NCI-H1105 treated with DMSO at 0.1 percent for 48 hours (cell line): ENCODE measurements at regions not wholly inside any gene's neighbourhood (a gene's known extent, or its start where the extent isn't known, plus 50 kb on each side); places are given as distances from the start of the nearest gene placed in this dataset.
"Not testable (repeated sequence)": the region's sequence is repeated elsewhere in the genome, so short reads cannot be mapped to it uniquely, and the experiment has no call there.

ENCODE experiments used
- DNase-seq: peaks from one replicate; lab custom pipeline; 2025; lab: John Stamatoyannopoulos, UW

DNA sequence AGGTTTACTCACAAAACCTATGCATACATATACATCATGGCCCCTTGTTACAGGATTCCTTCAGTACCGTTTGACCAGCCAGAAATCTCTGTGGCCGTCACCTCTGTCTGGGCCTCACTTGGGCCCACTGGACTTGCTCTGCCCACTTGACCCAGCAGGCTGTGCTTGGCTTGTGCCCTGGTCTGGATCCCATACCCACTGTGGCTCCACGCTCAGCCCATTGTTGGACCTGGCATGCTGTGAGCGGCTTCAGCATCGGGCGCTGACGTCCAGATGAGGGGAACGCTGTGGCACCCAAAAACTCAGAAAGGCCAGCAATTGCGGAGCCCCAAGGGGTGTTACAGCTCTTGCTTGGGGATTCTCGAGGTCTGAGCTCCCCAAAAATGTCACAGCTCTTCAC is 733.6 kb downstream of the PLOD2 start:
- no peak for DNase-seq

DNA sequence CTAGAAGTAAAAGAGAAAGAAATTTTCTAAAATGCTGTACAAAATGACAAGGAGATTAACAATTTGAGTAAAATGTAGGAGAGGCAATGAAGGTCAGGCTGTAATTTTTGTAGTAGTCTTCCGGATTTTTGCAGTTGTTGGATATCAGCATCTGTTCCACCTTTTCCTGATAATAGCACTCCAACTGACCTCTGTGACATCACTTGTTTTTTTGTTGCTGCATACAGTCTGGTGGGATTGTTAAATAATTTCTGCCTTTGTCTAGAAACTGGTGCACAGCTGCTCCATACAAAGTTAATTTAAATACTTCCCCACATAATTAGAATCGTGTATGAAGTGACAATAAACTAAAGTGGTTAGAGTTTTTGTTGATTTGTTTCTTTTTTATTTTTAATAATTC is 731.4 kb downstream of the PLOD2 start:
- DNase-seq, result peak; percentile 55

GRCh38 chr3:145448436-145448835 is 712.5 kb downstream of the PLOD2 start:
- DNase-seq, result no peak

- DNase-seq, result no peak
Observed at GRCh38 chr3:145450018-145450682, 710.8 kb downstream of the PLOD2 start.

DNA sequence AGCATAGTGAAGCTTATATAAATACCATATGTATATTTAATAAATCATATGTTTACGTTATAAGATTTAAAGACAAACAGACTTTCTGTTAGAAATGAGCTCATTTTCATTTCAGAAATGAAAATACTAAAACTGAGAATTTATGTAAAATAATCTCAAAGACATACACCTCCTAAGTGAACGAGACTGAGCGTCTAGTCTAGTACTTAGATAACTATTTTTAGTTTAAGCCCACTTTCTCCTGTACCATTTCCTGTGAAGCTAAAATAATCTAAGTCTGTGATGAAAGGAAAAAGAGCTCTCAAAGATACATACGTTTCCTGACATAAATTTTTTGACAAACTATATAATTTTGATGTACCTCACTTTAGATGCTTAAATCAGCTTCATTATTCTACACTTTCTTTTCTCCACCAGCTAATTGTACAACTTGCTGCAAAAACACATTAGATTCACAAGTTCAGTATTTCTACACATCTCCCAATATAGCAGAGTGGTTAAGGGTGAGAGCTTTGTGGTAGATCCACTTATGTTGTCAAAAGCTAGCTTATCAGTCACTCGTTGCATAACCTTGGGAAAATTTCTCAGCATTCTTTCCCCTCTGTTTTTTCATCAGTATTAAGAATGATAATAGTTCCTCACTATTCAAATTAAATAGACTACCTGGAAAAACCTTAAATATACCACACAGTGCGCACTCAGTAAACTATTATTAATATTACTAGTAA is 703.0 kb downstream of the PLOD2 start:
- DNase-seq, result no peak

DNA sequence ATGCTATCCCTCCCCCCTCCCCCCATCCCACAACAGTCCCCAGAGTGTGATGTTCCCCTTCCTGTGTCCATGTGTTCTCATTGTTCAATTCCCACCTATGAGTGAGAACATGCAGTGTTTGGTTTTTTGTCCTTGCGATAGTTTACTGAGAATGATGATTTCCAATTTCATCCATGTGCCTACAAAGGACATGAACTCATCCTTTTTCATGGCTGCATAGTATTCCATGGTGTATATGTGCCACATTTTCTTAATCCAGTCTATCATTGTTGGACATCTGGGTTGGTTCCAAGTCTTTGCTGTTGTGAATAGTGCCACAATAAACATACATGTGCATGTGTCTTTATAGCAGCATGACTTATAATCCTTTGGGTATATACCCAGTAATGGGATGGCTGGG is 701.3 kb downstream of the PLOD2 start:
- DNase-seq, result not testable (repeated sequence)

DNA sequence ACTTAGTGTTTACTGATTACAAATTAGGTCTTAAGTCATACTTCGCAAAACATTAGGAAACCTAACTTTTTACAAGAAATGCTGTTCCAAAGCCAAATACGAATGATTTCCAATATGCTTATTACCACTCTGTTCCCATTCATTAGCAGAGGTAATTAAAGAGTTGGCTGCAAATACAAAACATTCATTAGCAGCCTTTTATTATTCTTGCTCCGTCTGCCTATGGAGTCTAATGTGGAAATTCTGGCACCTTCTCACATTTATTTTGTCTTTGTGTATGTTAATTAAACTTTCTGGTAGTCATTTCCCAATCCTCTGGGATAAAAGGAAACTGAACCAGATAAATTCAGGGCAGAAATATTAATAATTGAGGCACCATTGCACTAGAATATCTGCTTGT is 689.0 kb downstream of the PLOD2 start:
- peak; percentile 12 for DNase-seq

DNA sequence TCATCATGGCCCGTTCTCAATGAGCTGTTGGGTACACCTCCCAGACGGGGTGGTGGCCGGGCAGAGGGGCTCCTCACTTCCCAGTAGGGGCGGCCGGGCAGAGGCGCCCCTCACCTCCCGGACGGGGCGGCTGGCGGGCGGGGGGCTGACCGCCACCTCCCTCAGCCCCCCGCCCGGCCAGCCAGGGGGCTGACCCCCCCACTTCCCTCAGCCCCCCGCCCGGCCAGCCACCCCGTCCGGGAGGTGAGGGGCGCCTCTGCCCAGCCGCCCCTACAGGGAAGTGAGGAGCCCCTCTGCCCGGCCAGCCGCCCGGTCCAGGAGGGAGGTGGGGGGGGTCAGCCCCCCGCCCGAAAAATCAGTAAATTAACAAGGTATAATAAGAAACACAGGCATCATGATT is 678.2 kb downstream of the PLOD2 start:
- not testable (repeated sequence) for DNase-seq

DNA sequence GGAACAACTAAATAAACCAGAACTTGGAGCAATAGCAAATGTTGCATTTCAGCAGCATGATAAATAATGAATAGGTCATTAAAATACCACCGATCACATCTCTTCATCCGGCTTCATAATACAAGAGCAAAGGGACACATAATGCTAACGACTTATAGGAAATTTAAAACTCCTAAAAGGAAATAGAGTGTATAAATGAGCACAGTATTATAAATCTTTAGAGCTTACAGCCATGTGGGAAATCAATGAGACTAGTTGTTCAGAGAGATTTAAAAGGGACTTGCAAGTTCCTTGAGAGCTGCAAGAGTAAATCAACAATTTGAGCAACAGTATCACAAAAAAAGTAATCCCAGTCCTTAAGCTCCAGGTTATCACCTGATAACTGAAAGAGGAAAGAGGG is 677.0 kb downstream of the PLOD2 start:
- no peak for DNase-seq

DNA sequence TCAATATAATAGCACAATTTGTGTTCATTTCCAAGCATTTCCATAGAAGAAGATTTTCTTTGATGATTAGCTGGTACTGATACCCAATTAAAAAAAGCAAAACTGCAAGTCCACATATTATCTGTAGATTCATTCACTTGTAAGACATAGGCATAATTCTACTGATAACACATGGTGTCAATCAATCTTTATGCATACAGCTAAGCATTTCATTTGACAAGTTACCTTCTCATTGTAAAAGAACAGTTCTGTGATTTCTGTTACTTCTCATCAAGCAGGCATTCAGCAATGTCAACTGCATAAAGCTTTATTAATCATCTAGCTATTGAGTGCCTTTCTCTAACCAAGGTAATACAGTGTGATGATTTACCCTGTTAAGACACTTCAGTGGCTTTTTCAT is 672.0 kb downstream of the PLOD2 start:
- no peak for DNase-seq

GRCh38 chr3:145490088-145491048 is 670.6 kb downstream of the PLOD2 start:
- DNase-seq, result no peak

GRCh38 chr3:145492456-145492855 is 668.5 kb downstream of the PLOD2 start:
- no peak for DNase-seq

- not testable (repeated sequence) for DNase-seq
Observed at GRCh38 chr3:145517416-145517815, 643.6 kb downstream of the PLOD2 start.

DNA sequence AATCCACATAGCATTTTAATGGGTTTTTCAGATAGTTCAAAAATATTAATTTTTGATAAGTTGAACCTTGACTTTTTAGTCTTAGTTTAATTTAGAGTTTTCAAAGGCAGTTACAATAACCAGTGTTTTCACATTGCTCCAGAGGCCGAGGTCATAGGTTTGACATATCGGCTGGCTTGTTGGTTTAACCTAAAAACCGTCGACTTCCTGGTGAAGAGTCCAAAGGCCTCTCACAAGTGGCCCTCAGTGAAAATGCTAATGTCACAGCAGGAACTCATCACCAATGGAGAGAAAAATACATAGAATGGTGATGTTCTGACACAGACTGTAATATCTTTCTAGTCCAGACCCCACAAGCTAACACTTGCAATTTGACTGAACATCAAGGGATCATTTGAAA is 642.3 kb downstream of the PLOD2 start:
- no peak for DNase-seq

GRCh38 chr3:145519398-145520047 is 641.5 kb downstream of the PLOD2 start:
- peak; percentile 14 for DNase-seq

DNA sequence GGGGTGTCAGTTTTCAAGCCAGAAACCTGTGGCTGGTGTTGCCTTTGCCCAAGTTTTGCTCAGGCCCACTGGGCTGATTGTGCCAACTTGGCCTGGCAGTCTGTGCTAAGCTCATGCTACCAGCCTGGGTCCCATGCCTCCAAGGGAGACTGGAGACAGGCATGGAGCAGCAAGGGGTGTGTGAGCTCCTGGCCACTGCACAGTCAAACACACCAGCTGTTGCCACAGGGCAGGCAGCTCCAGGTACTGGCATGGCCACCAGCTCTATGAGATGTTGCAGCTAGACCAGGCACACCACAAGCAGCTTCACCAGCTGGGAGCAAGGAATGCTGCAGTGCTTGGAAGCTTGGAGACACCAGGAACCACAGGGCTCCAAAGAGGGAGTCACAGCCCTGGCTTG is 638.8 kb downstream of the PLOD2 start:
- no peak for DNase-seq

- DNase-seq, result no peak
Observed at GRCh38 chr3:145522893-145523651, 637.9 kb downstream of the PLOD2 start.

- DNase-seq, result no peak
Observed at GRCh38 chr3:145531548-145531947, 629.4 kb downstream of the PLOD2 start.

GRCh38 chr3:145533696-145534095 is 627.3 kb downstream of the PLOD2 start:
- no peak for DNase-seq

DNA sequence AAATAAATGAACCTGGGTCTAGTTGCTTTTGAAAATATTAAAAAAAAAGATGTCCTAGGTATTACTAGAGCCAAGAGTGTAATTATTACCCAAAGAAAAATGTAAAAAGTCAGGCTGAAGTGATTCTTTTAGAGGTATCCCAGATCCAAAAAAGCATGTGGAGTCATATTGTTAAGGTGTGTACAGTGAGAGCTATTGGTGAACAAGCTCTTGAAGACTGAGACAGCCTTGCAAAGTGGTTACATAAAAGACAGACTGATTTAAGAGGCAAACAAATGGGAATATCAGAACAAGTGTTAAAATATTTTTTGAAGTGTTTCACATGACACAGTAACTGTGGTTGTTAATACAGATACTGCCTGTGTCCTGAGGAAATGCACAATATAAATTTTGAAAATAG is 624.5 kb downstream of the PLOD2 start:
- DNase-seq, result no peak

DNA sequence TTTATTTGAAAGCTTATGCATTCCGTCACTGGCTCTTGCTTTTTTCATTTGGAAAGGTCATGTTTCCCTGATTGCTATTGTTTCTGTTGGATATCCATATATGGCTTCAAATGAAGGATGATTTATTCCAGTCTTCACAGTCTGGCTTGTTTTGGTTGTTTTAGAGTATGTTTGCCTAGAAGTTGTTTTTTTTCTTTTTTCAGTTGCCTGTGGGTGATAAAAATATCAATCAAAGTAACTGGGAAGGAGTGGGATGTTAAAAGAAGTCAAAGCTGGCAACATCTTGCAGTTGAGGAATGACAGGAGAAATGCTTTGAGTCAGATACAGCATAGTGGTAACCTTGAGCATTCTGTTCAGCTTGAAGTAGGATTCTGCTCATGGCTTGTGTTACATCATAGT is 610.5 kb downstream of the PLOD2 start:
- no peak for DNase-seq
